ENCODE measurements at regions not wholly inside any gene's neighbourhood (a gene's known extent, or its start where the extent isn't known, plus 50 kb on each side); places are given as distances from the start of the nearest gene placed in this dataset.

- no peak for TF ChIP-seq TCF12 (IDR thresholded peaks at IDR 0.05; ENCODE audit: low read depth, low read length)
- TF ChIP-seq SAP30 (IDR thresholded peaks at IDR 0.05; ENCODE audit: insufficient read depth, insufficient replicate concordance, low read length): no peak
- TF ChIP-seq ATF2 (IDR thresholded peaks at IDR 0.05; ENCODE audit: low read length): no peak
- no peak for TF ChIP-seq EZH2 (IDR thresholded peaks at IDR 0.05; ENCODE audit: low read depth, low read length, severe bottlenecking)
These were observed 159.5 kb downstream of the OLFM4 start (continued) for GRCh38 chr13:53188120-53188519.
